HepG2 (cell line): ENCODE measurements at regions not wholly inside any gene's neighbourhood (a gene's known extent, or its start where the extent isn't known, plus 50 kb on each side); places are given as distances from the start of the nearest gene placed in this dataset.

Experiments
- ATAC-seq: fragments of 200-7000 bp; cut with Tn5 transposase; 3 replicates; pipeline ENCODE4 v1.9.1; 2020; ENCODE audit warnings: mild to moderate bottlenecking, moderate library complexity
- BruUV-seq: library from RNA; stranded (reverse); fragments of 400-500 nt; replicated peaks from 2 replicates; lab custom pipeline; 2021; lab: Mats Ljungman, UMichigan
- CTCF ChIA-PET: fragments of 300-600 bp; formaldehyde crosslinking; extraction: SDS; loops from one replicate; lab custom pipeline; 2021; ENCODE audit warnings: low total read pairs, inconsistent platforms, low intra/inter-chr PET ratio; lab: Yijun Ruan, JAX
- POLR2A ChIA-PET: fragments of 350-600 bp; sonication (Branson Sonifier 250); formaldehyde crosslinking; loops from one replicate; lab custom pipeline; 2020; ENCODE audit warnings: antibody characterized with exemption, inconsistent platforms; lab: Yijun Ruan, JAX
- DNase-seq: peaks from one replicate; pipeline ENCODE4 v3.0.0-alpha.2; 2015; ENCODE audit warnings: low spot score
- FAIRE-seq: peaks from 3 replicates; lab custom pipeline; 2011; peaks lifted over from hg19 to GRCh38; lab: Jason Lieb, UNC
- H2AFZ ChIP-seq: one replicate; pipeline ENCODE4 v1.6.1; 2011; ENCODE audit warnings: low read length, inconsistent platforms
- H3K27ac ChIP-seq: fragments of 300-600 bp; 3 replicates; pipeline ENCODE4 v1.8.0; 2011; ENCODE audit warnings: mixed run types, mild to moderate bottlenecking, mixed read lengths, low read length, inconsistent platforms; ENCODE audit not compliant: insufficient read depth; ENCODE audit errors: extremely low read length
- H3K27me3 ChIP-seq, 2 experiments: fragments of 200-600 bp in 1 of 2; 2 replicates in 1 of 2; 3 replicates in 1 of 2; pipeline versions ENCODE4 v1.6.0 to v1.8.0; 2011; ENCODE audit warnings: low read length in 2 of 2, mild to moderate bottlenecking in 2 of 2, moderate library complexity in 2 of 2, inconsistent platforms in 1 of 2; ENCODE audit not compliant: insufficient read depth in 2 of 2, control insufficient read depth in 1 of 2
- H3K36me3 ChIP-seq, 2 experiments: fragments of 200-600 bp in 1 of 2; replicated peaks in 1 of 2; 2 replicates in 1 of 2; 3 replicates in 1 of 2; pipeline versions ENCODE4 v1.5.1 to v1.8.0; 2011; ENCODE audit warnings: low read length in 2 of 2, inconsistent platforms in 1 of 2; ENCODE audit not compliant: insufficient read depth in 2 of 2, control insufficient read depth in 1 of 2
- H3K4me1 ChIP-seq: 2 replicates; pipeline ENCODE4 v1.5.1; 2012; ENCODE audit warnings: low read length, inconsistent platforms; ENCODE audit not compliant: insufficient read depth
- H3K4me2 ChIP-seq: 2 replicates; pipeline ENCODE4 v1.6.0; 2011; ENCODE audit warnings: low read depth, low read length, inconsistent platforms
- H3K4me3 ChIP-seq, 3 experiments: fragments of 200-600 bp in 1 of 3; sonication (generic), shearing (Covaris generic) in 1 of 3; replicated peaks in 1 of 3; 2 replicates each; pipeline ENCODE4 v1.5.1; 2011 to 2016; ENCODE audit warnings: low read length in 3 of 3, inconsistent platforms in 2 of 3, low read depth in 2 of 3, mild to moderate bottlenecking in 2 of 3, control low read depth in 1 of 3, mixed read lengths in 1 of 3; ENCODE audit not compliant: insufficient read depth in 1 of 3
- H3K79me2 ChIP-seq: one replicate; pipeline ENCODE4 v1.6.1; 2011; ENCODE audit warnings: low read length, inconsistent platforms; ENCODE audit not compliant: insufficient read depth
- H3K9ac ChIP-seq: 2 replicates; pipeline ENCODE4 v1.6.0; 2011; ENCODE audit warnings: mild to moderate bottlenecking, low read depth, low read length, inconsistent platforms; ENCODE audit not compliant: insufficient read depth
- H3K9me3 ChIP-seq: 2 replicates; pipeline ENCODE4 v1.5.1; 2012; ENCODE audit warnings: mild to moderate bottlenecking, low read length
- H4K20me1 ChIP-seq: 2 replicates; pipeline ENCODE4 v1.6.0; 2011; ENCODE audit warnings: inconsistent platforms, mild to moderate bottlenecking, low read length, moderate library complexity; ENCODE audit not compliant: insufficient read depth
- DMAP1 ChIP-seq: IDR thresholded peaks from 2 replicates; pipeline ENCODE4 v1.6.1; 2016
- EEA1 ChIP-seq: sonication (generic); formaldehyde crosslinking; IDR thresholded peaks from 2 replicates; pipeline ENCODE4 v1.5.1; 2020; ENCODE audit warnings: mild to moderate bottlenecking, missing genetic modification reagents, borderline replicate concordance
- KMT2A ChIP-seq: sonication (generic); formaldehyde crosslinking; IDR thresholded peaks from 2 replicates; pipeline ENCODE4 v1.4.0; 2020; ENCODE audit warnings: missing genetic modification reagents
- NCOA5 ChIP-seq: sonication (generic); formaldehyde crosslinking; IDR thresholded peaks from 2 replicates; pipeline ENCODE4 v1.4.0; 2020; ENCODE audit warnings: missing genetic modification reagents
- SMC3 ChIP-seq: IDR thresholded peaks from 2 replicates; pipeline ENCODE4 v1.6.1; 2011; ENCODE audit warnings: low read length, improper control_type of control experiment
- TBL1XR1 ChIP-seq: fragments of 150-350 bp; IDR thresholded peaks from 2 replicates; pipeline ENCODE4 v1.6.1; 2014; ENCODE audit warnings: borderline replicate concordance, low read length; ENCODE audit not compliant: partially characterized antibody
- TEAD2 ChIP-seq: sonication (generic); formaldehyde crosslinking; IDR thresholded peaks from 2 replicates; pipeline ENCODE4 v1.9.0; 2021; ENCODE audit warnings: missing genetic modification reagents
- TGIF2 ChIP-seq: IDR thresholded peaks from 2 replicates; pipeline ENCODE4 v1.6.1; 2016; ENCODE audit warnings: control low read depth, missing compliant biosample characterization
- ZNF296 ChIP-seq: sonication (generic); formaldehyde crosslinking; conservative IDR thresholded peaks from 2 replicates; pipeline ENCODE4 v1.5.0; 2020; ENCODE audit warnings: mild to moderate bottlenecking, missing genetic modification reagents
- ZNF547 ChIP-seq: sonication (generic); formaldehyde crosslinking; IDR thresholded peaks from 2 replicates; pipeline ENCODE4 v1.5.1; 2020; ENCODE audit warnings: mild to moderate bottlenecking, missing genetic modification reagents
- ZNF598 ChIP-seq: sonication (generic); formaldehyde crosslinking; IDR thresholded peaks from 2 replicates; pipeline ENCODE4 v1.5.1; 2020; ENCODE audit warnings: mild to moderate bottlenecking, missing genetic modification reagents, borderline replicate concordance
- WGBS: methylation state at CpG from one replicate; pipeline ENCODE4 v1.1.6; 2017; ENCODE audit warnings: low lambda C conversion rate; 5-methylcytosine and 5-hydroxymethylcytosine counted together
- in situ Hi-C: cut with HindIII; loops from 2 replicates; pipeline ENCODE4 v1.10.0; 2017; ENCODE audit warnings: low pct_unique_long_range_greater_than_20kb; ENCODE audit not compliant: extremely low pct_ligation_motif_present
- intact Hi-C: fragments of 100-400 bp; cut with micrococcal nuclease; formaldehyde crosslinking; loops from one replicate; pipeline ENCODE4 v1.10.0; 2022; ENCODE audit not compliant: unreplicated experiment
- TF ChIP-seq, protein P1 (sequence below): sonication (generic); formaldehyde crosslinking; IDR thresholded peaks from 2 replicates; pipeline ENCODE4 v1.8.1; 2023; ENCODE audit warnings: mild to moderate bottlenecking, missing genetic modification reagents
- TF ChIP-seq, protein P2 (sequence below): sonication (generic); formaldehyde crosslinking; IDR thresholded peaks from 2 replicates; pipeline ENCODE4 v1.5.1; 2020; ENCODE audit warnings: missing genetic modification reagents, mild to moderate bottlenecking, borderline replicate concordance
- TF ChIP-seq, protein P3 (sequence below): IDR thresholded peaks from 2 replicates; pipeline ENCODE4 v1.6.1; 2016; ENCODE audit warnings: control low read depth

DNA sequence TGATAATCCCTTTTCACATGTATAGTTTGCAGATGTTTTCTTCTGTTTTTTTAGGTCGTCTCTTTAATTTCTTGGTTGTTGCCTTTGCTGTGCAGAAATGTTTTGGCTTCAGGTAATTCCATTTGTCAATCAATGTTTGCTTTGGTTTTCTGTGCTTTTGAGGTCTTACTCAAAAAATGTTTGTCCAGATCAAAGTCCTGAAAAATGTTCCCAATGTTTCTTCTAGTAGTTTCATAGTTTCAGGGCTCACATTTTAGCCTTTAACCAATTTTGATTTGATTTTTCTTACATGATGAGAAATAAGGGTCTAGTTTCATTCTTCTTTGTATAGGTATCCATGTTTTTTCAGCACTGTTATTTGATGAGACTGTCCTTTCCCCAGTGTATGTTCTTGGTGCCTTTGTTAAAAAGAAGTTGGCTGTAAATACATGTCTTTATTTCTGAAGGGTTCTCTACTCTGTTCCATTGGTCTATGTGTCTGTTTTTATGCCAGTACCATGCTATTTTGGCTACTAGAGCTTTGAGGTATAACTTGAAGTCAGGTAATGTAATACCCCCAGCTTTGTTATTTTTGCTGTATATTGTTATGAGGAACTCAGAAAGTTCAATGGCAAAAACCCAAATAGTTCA lies 578.7 kb upstream of the SEL1L start:
- in situ Hi-C loops = no loop called here

More for the DNA sequence above, 578.7 kb upstream of the SEL1L start:
- no peak overlapping the region for H3K4me3 ChIP-seq
- TF ChIP-seq ZNF547 (CRISPR knock-in tag) (no peak), ZNF296 (CRISPR knock-in tag) (no peak), TBL1XR1 (no peak), KMT2A (CRISPR knock-in tag) (no peak), TGIF2 (CRISPR knock-in tag) (no peak), ZNF598 (CRISPR knock-in tag) (no peak), DMAP1 (no peak), EEA1 (CRISPR knock-in tag) (no peak), TEAD2 (CRISPR knock-in tag) (no peak), NCOA5 (CRISPR knock-in tag) (no peak), SMC3 (no peak)
- TF ChIP-seq, protein P1, sequence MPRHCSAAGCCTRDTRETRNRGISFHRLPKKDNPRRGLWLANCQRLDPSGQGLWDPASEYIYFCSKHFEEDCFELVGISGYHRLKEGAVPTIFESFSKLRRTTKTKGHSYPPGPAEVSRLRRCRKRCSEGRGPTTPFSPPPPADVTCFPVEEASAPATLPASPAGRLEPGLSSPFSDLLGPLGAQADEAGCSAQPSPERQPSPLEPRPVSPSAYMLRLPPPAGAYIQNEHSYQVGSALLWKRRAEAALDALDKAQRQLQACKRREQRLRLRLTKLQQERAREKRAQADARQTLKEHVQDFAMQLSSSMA (CRISPR knock-in tag) = no peak
- TF ChIP-seq, protein P2, sequence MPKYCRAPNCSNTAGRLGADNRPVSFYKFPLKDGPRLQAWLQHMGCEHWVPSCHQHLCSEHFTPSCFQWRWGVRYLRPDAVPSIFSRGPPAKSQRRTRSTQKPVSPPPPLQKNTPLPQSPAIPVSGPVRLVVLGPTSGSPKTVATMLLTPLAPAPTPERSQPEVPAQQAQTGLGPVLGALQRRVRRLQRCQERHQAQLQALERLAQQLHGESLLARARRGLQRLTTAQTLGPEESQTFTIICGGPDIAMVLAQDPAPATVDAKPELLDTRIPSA (CRISPR knock-in tag) = no peak
- TF ChIP-seq, protein P3, sequence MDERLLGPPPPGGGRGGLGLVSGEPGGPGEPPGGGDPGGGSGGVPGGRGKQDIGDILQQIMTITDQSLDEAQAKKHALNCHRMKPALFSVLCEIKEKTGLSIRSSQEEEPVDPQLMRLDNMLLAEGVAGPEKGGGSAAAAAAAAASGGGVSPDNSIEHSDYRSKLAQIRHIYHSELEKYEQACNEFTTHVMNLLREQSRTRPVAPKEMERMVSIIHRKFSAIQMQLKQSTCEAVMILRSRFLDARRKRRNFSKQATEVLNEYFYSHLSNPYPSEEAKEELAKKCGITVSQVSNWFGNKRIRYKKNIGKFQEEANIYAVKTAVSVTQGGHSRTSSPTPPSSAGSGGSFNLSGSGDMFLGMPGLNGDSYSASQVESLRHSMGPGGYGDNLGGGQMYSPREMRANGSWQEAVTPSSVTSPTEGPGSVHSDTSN (CRISPR knock-in tag) = no peak
- TF ChIP-seq, all 625 proteins: peak for 0
- Histone ChIP-seq H4K20me1 (no peaks in the 10 kb centered on the region), H3K27ac (no peak overlapping the region), H3K4me2 (no peak overlapping the region), H3K9me3 (peaks cover 83% of the 10 kb centered on the region), H3K36me3 (no peaks in the 10 kb centered on the region), H3K27me3 (no peaks in the 10 kb centered on the region), H3K9ac (no peak overlapping the region), H3K4me1 (no peaks in the 10 kb centered on the region), H3K79me2 (no peaks in the 10 kb centered on the region), H2AFZ (no peak overlapping the region)
- intact Hi-C loops = no loop called here
- no peak for DNase-seq
- ATAC-seq = no peak
- no TSS peak for BruUV-seq
- ChIA-PET CTCF (no interaction called here), POLR2A (no interaction called here)
- FAIRE-seq = no peak
- 0% methylated on average over 1 of the region's 1 CpG for WGBS
